ENCODE measurements at regions not wholly inside any gene's neighbourhood (a gene's known extent, or its start where the extent isn't known, plus 50 kb on each side); places are given as distances from the start of the nearest gene placed in this dataset.

DNA sequence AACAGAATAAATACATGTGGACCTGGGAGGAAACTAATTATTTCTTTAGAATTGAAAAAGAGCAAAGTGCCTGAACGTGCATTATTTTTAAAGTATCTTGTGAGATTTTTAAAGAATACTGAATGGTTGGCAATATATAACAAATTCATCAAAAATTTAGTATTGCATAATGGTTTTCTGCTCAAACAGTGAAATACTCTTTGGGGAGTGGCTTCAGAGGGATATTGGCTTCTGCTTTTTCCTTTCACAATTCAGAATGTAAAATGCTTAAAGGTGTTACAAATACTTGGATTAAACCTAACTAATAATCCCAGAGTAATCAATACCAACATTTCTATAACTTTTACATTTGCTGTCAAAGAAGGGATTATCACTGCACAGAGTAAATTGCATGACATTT, 379.3 kb upstream of the CHD1 start:
- Histone ChIP-seq H3K4me1 (ENCODE audit: control insufficient read depth in 5 of 5, insufficient read depth in 5 of 5, low read length in 5 of 5) (peaks cover 0 to 4% (median 0%) of the 10 kb centered on the region in 5 donors), H3K4me3 (no peak overlapping the region), H3K27ac (ENCODE audit: low read depth in 1 of 2, low read length in 1 of 2) (no peak overlapping the region), H3K27me3 (ENCODE audit: control insufficient read depth in 3 of 3, insufficient read depth in 3 of 3, low read length in 2 of 3) (no peaks in the 10 kb centered on the region), H3K9ac (ENCODE audit: insufficient read depth in 1 of 2, low read length in 2 of 2) (no peak overlapping the region), H3K36me3 (ENCODE audit: control insufficient read depth in 4 of 4, insufficient read depth in 4 of 4, low read length in 4 of 4) (no peaks in the 10 kb centered on the region), H3K9me3 (ENCODE audit: control insufficient read depth in 4 of 4, insufficient read depth in 3 of 4, low read length in 3 of 4) (no peaks in the 10 kb centered on the region)
- no peak for ATAC-seq (ENCODE audit: insufficient read depth, low FRiP score)
- TF ChIP-seq, protein P1, sequence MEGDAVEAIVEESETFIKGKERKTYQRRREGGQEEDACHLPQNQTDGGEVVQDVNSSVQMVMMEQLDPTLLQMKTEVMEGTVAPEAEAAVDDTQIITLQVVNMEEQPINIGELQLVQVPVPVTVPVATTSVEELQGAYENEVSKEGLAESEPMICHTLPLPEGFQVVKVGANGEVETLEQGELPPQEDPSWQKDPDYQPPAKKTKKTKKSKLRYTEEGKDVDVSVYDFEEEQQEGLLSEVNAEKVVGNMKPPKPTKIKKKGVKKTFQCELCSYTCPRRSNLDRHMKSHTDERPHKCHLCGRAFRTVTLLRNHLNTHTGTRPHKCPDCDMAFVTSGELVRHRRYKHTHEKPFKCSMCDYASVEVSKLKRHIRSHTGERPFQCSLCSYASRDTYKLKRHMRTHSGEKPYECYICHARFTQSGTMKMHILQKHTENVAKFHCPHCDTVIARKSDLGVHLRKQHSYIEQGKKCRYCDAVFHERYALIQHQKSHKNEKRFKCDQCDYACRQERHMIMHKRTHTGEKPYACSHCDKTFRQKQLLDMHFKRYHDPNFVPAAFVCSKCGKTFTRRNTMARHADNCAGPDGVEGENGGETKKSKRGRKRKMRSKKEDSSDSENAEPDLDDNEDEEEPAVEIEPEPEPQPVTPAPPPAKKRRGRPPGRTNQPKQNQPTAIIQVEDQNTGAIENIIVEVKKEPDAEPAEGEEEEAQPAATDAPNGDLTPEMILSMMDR (IDR thresholded peaks at IDR 0.05; ENCODE audit: control extremely low read depth, extremely low read depth), result no peak
- whole genome bisulfite sequencing, 2 donors, result 42 to 65% methylated on average over 1 of the region's 1 CpG
- DNase-seq, result no peak

DNA sequence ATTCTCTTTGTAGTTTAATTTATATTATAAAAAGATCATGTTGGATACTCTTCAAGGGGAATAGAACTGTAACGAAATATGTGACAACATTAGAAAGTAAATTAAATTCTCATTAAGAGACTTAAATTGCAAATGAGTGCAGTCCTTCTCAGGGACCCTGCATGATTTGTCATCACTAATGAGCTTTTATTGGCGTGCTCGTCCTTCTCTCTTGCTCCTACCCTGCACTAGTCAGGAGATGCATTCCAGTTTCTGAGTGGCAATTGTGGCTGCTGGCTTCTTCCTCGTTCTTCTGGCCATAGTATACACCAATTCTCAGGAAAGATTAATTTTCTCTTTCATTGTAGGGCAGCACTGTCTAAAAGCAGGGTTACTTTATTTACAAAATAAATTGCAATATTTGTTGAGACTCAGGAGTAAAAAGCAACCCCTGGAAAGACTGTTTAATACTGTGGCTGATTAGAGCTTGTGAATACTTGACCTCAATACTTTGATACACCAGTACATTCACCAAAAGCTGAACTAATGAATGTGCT, 376.3 kb upstream of the CHD1 start:
- H3K4me3 ChIP-seq, result no peak overlapping the region
- no peaks in the 10 kb centered on the region for H3K27me3 ChIP-seq (ENCODE audit: control insufficient read depth in 3 of 3, insufficient read depth in 3 of 3, low read length in 2 of 3)
- ATAC-seq (ENCODE audit: insufficient read depth, low FRiP score) (no peak), DNase-seq (no peak)
- peaks cover 0 to 4% (median 0%) of the 10 kb centered on the region in 5 donors for H3K4me1 ChIP-seq (ENCODE audit: control insufficient read depth in 5 of 5, insufficient read depth in 5 of 5, low read length in 5 of 5)
- TF ChIP-seq, protein P1 (IDR thresholded peaks at IDR 0.05; ENCODE audit: control extremely low read depth, extremely low read depth), result no peak
- H3K27ac ChIP-seq (ENCODE audit: low read depth in 1 of 2, low read length in 1 of 2), result no peak overlapping the region
- H3K9ac ChIP-seq (ENCODE audit: insufficient read depth in 1 of 2, low read length in 2 of 2), result no peak overlapping the region
- H3K36me3 ChIP-seq (ENCODE audit: control insufficient read depth in 4 of 4, insufficient read depth in 4 of 4, low read length in 4 of 4), result no peaks in the 10 kb centered on the region
- no peaks in the 10 kb centered on the region for H3K9me3 ChIP-seq (ENCODE audit: control insufficient read depth in 4 of 4, insufficient read depth in 3 of 4, low read length in 3 of 4)
- WGBS, 2 donors, result 70 to 82% methylated on average over 4 of the region's 4 CpGs

DNA sequence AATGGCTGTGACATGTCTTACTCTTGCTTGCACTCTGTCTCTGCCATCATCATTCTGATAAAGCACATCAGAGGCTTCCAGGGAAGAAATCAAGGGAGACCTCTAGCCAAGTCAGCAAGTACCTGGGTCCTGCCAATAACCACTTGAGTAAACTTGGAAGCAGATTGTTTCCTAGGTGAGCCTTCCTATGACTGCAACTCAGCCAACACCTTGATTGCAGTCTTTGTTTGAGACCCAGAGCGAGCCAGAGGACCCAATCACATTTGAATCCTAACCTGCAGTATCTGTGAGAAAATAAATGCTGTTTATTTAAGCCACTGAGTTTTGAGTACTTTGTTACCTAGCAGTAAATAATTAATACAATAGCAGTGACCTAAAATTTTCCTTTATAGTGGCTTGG, 356.8 kb upstream of the CHD1 start:
- no peak overlapping the region for H3K4me3 ChIP-seq
- H3K9me3 ChIP-seq (ENCODE audit: control insufficient read depth in 4 of 4, insufficient read depth in 3 of 4, low read length in 3 of 4), result no peaks in the 10 kb centered on the region
- no peak overlapping the region for H3K9ac ChIP-seq (ENCODE audit: insufficient read depth in 1 of 2, low read length in 2 of 2)
- no peaks in the 10 kb centered on the region for H3K4me1 ChIP-seq (ENCODE audit: control insufficient read depth in 5 of 5, insufficient read depth in 5 of 5, low read length in 5 of 5)
- ATAC-seq (ENCODE audit: insufficient read depth, low FRiP score), result no peak
- peak in 1 of 3 donors; percentile 9 for DNase-seq
- no peaks in the 10 kb centered on the region for H3K36me3 ChIP-seq (ENCODE audit: control insufficient read depth in 4 of 4, insufficient read depth in 4 of 4, low read length in 4 of 4)
- no peak overlapping the region for H3K27ac ChIP-seq (ENCODE audit: low read depth in 1 of 2, low read length in 1 of 2)
- no peaks in the 10 kb centered on the region for H3K27me3 ChIP-seq (ENCODE audit: control insufficient read depth in 3 of 3, insufficient read depth in 3 of 3, low read length in 2 of 3)
- 59 to 89% methylated on average over 1 of the region's 1 CpG for WGBS, 2 donors
- TF ChIP-seq, protein P1 (IDR thresholded peaks at IDR 0.05; ENCODE audit: control extremely low read depth, extremely low read depth), result no peak

DNA sequence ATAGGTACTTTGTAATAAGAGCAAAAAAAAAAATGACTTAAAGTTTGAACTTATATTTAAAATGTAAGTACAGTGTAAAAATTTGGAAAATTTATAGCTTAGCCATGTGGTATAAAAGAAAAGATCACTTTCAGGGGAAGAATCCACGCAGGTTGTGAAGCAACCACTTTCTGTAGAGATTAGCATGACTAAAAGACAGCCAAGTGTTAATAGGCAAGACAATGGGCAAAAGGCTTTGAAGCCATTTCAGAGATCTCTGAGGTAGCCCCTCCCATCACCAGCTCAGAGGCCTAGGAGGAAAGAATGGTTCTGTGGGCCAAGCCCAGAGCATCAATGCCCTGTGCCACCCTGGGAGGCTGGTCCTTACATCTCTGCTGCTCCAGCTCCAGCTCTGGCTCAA, 346.3 kb upstream of the CHD1 start:
- Histone ChIP-seq H3K9me3 (ENCODE audit: control insufficient read depth in 4 of 4, insufficient read depth in 3 of 4, low read length in 3 of 4) (no peaks in the 10 kb centered on the region), H3K27me3 (ENCODE audit: control insufficient read depth in 3 of 3, insufficient read depth in 3 of 3, low read length in 2 of 3) (no peaks in the 10 kb centered on the region), H3K9ac (ENCODE audit: insufficient read depth in 1 of 2, low read length in 2 of 2) (no peak overlapping the region), H3K4me1 (ENCODE audit: control insufficient read depth in 5 of 5, insufficient read depth in 5 of 5, low read length in 5 of 5) (no peaks in the 10 kb centered on the region), H3K27ac (ENCODE audit: low read depth in 1 of 2, low read length in 1 of 2) (no peak overlapping the region), H3K4me3 (no peak overlapping the region), H3K36me3 (ENCODE audit: control insufficient read depth in 4 of 4, insufficient read depth in 4 of 4, low read length in 4 of 4) (no peaks in the 10 kb centered on the region)
- no peak for ATAC-seq (ENCODE audit: insufficient read depth, low FRiP score)
- DNase-seq, result no peak
- TF ChIP-seq, protein P1 (IDR thresholded peaks at IDR 0.05; ENCODE audit: control extremely low read depth, extremely low read depth), result no peak
- 86 to 90% methylated on average over 1 of the region's 1 CpG for WGBS, 2 donors

All from lung (tissue), 11 donors.